GM23338 (cell line): ENCODE measurements at regions not wholly inside any gene's neighbourhood (a gene's known extent, or its start where the extent isn't known, plus 50 kb on each side); places are given as distances from the start of the nearest gene placed in this dataset.

Experiments used
- CREB1 ChIP-seq: fragments of 250-450 bp; sonication (Bioruptor Pico); IDR thresholded peaks from 2 replicates; pipeline ENCODE4 v1.5.0; 2020; ENCODE audit warnings: low read depth, mild to moderate bottlenecking, moderate library complexity
- EZH2 ChIP-seq: fragments of 200-600 bp; sonication (generic); IDR thresholded peaks from one replicate; pipeline ENCODE4 v1.8.0; 2017; ENCODE audit warnings: antibody characterized with exemption, mild to moderate bottlenecking, low read depth; ENCODE audit not compliant: unreplicated experiment
- EZH2phosphoT487 ChIP-seq: fragments of 200-600 bp; sonication (generic); IDR thresholded peaks from one replicate; pipeline ENCODE4 v1.8.1; 2018; ENCODE audit warnings: antibody characterized with exemption; ENCODE audit not compliant: unreplicated experiment
- JUNB ChIP-seq: IDR thresholded peaks from one replicate; pipeline ENCODE4 v1.6.1; 2016; ENCODE audit warnings: antibody characterized with exemption; ENCODE audit not compliant: unreplicated experiment
- POLR2AphosphoS5 ChIP-seq: IDR thresholded peaks from 2 replicates; pipeline ENCODE4 v1.6.1; 2016; ENCODE audit warnings: antibody characterized with exemption, low read depth
- REST ChIP-seq: IDR thresholded peaks from one replicate; pipeline ENCODE4 v1.6.1; 2018; ENCODE audit warnings: antibody characterized with exemption; ENCODE audit not compliant: unreplicated experiment
- STAT1 ChIP-seq: IDR thresholded peaks from one replicate; pipeline ENCODE4 v1.6.1; 2016; ENCODE audit warnings: antibody characterized with exemption; ENCODE audit not compliant: unreplicated experiment
- ZNF331 ChIP-seq: fragments of 250-450 bp; sonication (Bioruptor Pico); IDR thresholded peaks from 2 replicates; pipeline ENCODE4 v1.5.0; 2020; ENCODE audit warnings: low read depth, mild to moderate bottlenecking, moderate library complexity
- TF ChIP-seq, protein P1 (sequence below), 2 experiments: fragments of 200-600 bp in 1 of 2; sonication (generic) in 1 of 2; conservative IDR thresholded peaks; 2 replicates each; pipeline versions ENCODE4 v1.5.1 to v1.6.1; 2016 to 2017; ENCODE audit warnings: antibody characterized with exemption in 2 of 2, low read depth in 2 of 2, mild to moderate bottlenecking in 2 of 2, moderate library complexity in 1 of 2

DNA sequence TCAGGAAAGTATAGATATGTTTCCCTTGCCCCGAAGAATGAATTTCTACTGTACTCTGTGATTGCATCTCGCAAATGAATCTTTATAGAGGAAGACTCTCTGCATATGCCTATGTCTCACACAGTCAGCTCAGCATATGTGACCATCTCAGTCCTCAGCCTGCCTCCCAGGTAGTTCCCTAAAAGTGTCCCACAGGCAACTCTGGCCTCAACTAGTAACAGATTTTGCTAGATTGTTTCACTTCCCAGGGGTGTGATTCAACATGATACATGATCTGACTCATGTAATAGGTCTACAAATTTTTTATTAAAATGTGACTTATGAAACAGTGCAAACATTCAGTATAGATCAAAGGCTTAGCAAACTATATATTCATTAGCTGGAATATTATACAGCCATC, 296.6 kb upstream of the CRIM1 start:
- TF ChIP-seq, protein P1, sequence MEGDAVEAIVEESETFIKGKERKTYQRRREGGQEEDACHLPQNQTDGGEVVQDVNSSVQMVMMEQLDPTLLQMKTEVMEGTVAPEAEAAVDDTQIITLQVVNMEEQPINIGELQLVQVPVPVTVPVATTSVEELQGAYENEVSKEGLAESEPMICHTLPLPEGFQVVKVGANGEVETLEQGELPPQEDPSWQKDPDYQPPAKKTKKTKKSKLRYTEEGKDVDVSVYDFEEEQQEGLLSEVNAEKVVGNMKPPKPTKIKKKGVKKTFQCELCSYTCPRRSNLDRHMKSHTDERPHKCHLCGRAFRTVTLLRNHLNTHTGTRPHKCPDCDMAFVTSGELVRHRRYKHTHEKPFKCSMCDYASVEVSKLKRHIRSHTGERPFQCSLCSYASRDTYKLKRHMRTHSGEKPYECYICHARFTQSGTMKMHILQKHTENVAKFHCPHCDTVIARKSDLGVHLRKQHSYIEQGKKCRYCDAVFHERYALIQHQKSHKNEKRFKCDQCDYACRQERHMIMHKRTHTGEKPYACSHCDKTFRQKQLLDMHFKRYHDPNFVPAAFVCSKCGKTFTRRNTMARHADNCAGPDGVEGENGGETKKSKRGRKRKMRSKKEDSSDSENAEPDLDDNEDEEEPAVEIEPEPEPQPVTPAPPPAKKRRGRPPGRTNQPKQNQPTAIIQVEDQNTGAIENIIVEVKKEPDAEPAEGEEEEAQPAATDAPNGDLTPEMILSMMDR (conservative IDR thresholded peaks at IDR 0.05; ENCODE audit: low read depth in 2 of 2): no peak
- TF ChIP-seq REST (no peak), CREB1 (CRISPR knock-in tag) (no peak), EZH2phosphoT487 (no peak), EZH2 (no peak), STAT1 (no peak), POLR2AphosphoS5 (no peak), JUNB (no peak), ZNF331 (CRISPR knock-in tag) (no peak)
